Fibroblast of gingiva (primary cell): ENCODE measurements at regions not wholly inside any gene's neighbourhood (a gene's known extent, or its start where the extent isn't known, plus 50 kb on each side); places are given as distances from the start of the nearest gene placed in this dataset.

Experiments used
- DNase-seq: peaks from one replicate; pipeline ENCODE4 v3.0.0-alpha.2; 2011; ENCODE audit warnings: low read depth

GRCh38 chr3:98962951-98963350 is 61.5 kb upstream of the DCBLD2 start:
- no peak for DNase-seq

- no peak for DNase-seq
These were observed 60.9 kb upstream of the DCBLD2 start for GRCh38 chr3:98962189-98962930.

GRCh38 chr3:98961161-98962155 is 60.0 kb upstream of the DCBLD2 start:
- peak; percentile 76 for DNase-seq

GRCh38 chr3:98957681-98958080 is 56.2 kb upstream of the DCBLD2 start:
- no peak for DNase-seq

GRCh38 chr3:98956008-98956407 is 54.5 kb upstream of the DCBLD2 start:
- DNase-seq: no peak

GRCh38 chr3:98954791-98955604 is 53.5 kb upstream of the DCBLD2 start:
- DNase-seq: no peak

- DNase-seq: peak; percentile 59
These were observed 52.7 kb upstream of the DCBLD2 start for GRCh38 chr3:98954242-98954641.

- no peak for DNase-seq
These were observed 50.9 kb upstream of the DCBLD2 start for GRCh38 chr3:98952404-98952803.
